Nephron progenitor cell (in vitro differentiated cells): ENCODE measurements at regions not wholly inside any gene's neighbourhood (a gene's known extent, or its start where the extent isn't known, plus 50 kb on each side); places are given as distances from the start of the nearest gene placed in this dataset.

Experiments used
- DNase-seq: peaks from one replicate; pipeline ENCODE4 v3.0.0; 2021
- H3K27ac Mint-ChIP-seq: 2 replicates; pipeline ENCODE4 v1.8.0; 2021; ENCODE audit warnings: mild to moderate bottlenecking, moderate library complexity, mixed read lengths
- H3K27me3 Mint-ChIP-seq: 2 replicates; pipeline ENCODE4 v1.8.0; 2021; ENCODE audit warnings: mild to moderate bottlenecking, low read depth, mixed read lengths; ENCODE audit not compliant: poor library complexity
- H3K36me3 Mint-ChIP-seq: 2 replicates; pipeline ENCODE4 v1.8.0; 2021; ENCODE audit warnings: low read depth, mixed read lengths
- H3K4me1 Mint-ChIP-seq: 2 replicates; pipeline ENCODE4 v1.8.0; 2021; ENCODE audit warnings: mixed read lengths
- H3K4me3 Mint-ChIP-seq: 2 replicates; pipeline ENCODE4 v1.8.0; 2021; ENCODE audit warnings: mild to moderate bottlenecking, moderate library complexity, mixed read lengths
- H3K9me3 Mint-ChIP-seq: 2 replicates; pipeline ENCODE4 v1.8.0; 2021; ENCODE audit warnings: mild to moderate bottlenecking, moderate library complexity, mixed read lengths
- TF ChIP-seq, protein P1 (sequence below): fragments of 200-600 bp; sonication (generic); IDR thresholded peaks from 2 replicates; pipeline ENCODE4 v1.5.0; 2021; ENCODE audit warnings: antibody characterized with exemption

DNA sequence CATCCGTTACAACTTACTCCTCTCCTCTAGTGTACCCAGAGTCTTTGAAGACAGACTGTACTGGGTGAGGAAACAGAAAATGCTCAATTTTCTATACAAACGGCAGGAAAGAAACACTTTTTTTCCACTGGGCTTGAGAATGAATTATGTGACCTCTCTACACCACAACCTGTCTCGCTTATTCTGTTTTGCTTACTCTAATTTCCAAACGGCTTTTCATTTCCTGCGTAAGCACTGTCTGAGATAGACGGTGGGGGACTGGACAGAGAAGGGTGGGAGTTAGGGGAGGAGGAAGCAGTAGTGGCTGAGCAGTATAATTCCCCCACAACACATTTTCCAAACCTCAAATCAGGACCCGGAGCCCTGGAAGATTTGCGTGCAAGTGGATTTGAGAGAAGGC lies 191.4 kb upstream of the SDK2 start:
- peaks cover 8% of the 10 kb centered on the region for H3K27me3 Mint-ChIP-seq
- H3K9me3 Mint-ChIP-seq = peaks cover 13% of the 10 kb centered on the region
- no peak overlapping the region for H3K4me3 Mint-ChIP-seq
- H3K36me3 Mint-ChIP-seq = no peaks in the 10 kb centered on the region
- no peak for DNase-seq
- TF ChIP-seq, protein P1, sequence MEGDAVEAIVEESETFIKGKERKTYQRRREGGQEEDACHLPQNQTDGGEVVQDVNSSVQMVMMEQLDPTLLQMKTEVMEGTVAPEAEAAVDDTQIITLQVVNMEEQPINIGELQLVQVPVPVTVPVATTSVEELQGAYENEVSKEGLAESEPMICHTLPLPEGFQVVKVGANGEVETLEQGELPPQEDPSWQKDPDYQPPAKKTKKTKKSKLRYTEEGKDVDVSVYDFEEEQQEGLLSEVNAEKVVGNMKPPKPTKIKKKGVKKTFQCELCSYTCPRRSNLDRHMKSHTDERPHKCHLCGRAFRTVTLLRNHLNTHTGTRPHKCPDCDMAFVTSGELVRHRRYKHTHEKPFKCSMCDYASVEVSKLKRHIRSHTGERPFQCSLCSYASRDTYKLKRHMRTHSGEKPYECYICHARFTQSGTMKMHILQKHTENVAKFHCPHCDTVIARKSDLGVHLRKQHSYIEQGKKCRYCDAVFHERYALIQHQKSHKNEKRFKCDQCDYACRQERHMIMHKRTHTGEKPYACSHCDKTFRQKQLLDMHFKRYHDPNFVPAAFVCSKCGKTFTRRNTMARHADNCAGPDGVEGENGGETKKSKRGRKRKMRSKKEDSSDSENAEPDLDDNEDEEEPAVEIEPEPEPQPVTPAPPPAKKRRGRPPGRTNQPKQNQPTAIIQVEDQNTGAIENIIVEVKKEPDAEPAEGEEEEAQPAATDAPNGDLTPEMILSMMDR = no peak
- H3K4me1 Mint-ChIP-seq = peaks cover 16% of the 10 kb centered on the region
- H3K27ac Mint-ChIP-seq = no peak overlapping the region

DNA sequence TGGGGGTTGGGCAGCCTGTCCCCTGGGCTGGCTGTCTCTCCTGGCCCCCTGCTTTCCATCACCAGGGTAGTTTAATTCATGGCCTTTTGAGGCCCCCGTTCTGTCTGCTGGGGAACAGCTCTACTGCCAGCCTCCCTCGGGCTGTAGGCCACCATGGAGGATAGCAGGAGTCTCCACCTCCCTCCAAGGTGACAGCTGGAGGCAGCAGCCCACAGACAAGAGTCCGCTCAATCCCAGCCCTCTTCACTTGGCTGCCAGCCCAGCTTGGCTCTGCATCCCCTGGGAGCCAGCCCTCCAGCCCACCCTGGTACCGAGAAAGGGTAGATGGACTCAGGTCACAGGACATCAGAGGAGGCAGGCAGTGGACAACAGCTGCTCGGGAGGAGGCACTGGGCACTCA lies 194.6 kb upstream of the SDK2 start:
- no peak for DNase-seq
- Mint-ChIP-seq H3K27ac (no peak overlapping the region), H3K4me3 (no peak overlapping the region), H3K4me1 (peaks cover 22% of the 10 kb centered on the region), H3K27me3 (peaks cover 9% of the 10 kb centered on the region), H3K36me3 (no peaks in the 10 kb centered on the region), H3K9me3 (peaks cover 13% of the 10 kb centered on the region)
- TF ChIP-seq, protein P1 = no peak

DNA sequence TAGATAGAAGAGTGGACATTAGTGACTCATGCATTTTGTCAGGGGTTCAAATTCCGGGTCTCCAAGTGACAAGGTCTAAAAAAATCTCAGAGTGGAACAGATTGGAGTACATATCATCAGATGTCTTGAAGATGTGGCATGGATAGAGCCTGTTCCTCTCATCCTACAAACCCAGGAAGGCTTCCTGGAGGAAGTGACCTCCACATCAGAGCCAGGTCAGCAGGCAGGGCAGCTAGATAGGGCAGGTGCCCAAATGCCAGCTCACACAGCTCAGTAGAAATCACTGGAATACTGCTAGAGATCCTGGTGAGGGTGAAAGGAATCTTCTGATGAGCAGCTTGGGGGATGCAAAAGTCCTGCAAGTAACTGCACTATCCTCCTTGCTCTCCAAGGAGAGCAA lies 196.6 kb upstream of the SDK2 start:
- Mint-ChIP-seq H3K27me3 (peaks cover 4% of the 10 kb centered on the region), H3K27ac (no peak overlapping the region), H3K36me3 (no peaks in the 10 kb centered on the region), H3K9me3 (peaks cover 13% of the 10 kb centered on the region), H3K4me1 (peaks cover 9% of the 10 kb centered on the region), H3K4me3 (no peak overlapping the region)
- TF ChIP-seq, protein P1 = no peak
- DNase-seq = no peak

DNA sequence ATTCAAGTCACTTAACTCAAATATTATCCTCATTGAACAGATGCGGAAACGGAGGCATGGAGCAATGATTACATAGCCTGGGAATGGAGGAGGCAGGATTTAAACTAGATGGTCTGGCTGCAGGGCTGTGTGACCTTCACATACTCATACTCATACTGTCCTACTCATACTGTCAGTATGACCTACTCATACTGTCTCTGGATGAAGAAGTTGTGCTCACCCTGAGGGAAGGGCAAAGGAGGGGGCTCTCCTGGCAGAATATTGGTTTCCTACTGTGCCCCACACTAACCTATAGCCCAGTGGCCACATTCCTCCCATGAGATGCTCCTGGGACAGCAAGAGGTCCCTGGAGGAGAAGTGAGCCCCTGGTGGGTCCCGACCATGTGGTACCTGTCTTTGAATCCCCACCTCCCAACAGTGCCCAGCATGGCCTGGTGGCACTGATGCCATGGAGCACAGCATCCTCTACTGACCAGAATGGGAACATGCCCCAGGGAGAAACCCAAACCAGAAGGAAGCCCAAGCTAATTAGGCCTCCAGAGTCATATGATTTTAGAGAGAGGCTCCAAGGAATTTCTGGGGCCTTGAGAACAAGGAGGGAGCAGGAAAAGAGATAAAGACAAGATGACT lies 197.3 kb upstream of the SDK2 start:
- TF ChIP-seq, protein P1 = peak; percentile 31
- H3K27me3 Mint-ChIP-seq = peaks cover 4% of the 10 kb centered on the region
- H3K4me3 Mint-ChIP-seq = no peak overlapping the region
- H3K4me1 Mint-ChIP-seq = peaks cover 6% of the 10 kb centered on the region
- no peaks in the 10 kb centered on the region for H3K36me3 Mint-ChIP-seq
- no peak overlapping the region for H3K27ac Mint-ChIP-seq
- DNase-seq = no peak
- peaks cover 11% of the 10 kb centered on the region for H3K9me3 Mint-ChIP-seq

DNA sequence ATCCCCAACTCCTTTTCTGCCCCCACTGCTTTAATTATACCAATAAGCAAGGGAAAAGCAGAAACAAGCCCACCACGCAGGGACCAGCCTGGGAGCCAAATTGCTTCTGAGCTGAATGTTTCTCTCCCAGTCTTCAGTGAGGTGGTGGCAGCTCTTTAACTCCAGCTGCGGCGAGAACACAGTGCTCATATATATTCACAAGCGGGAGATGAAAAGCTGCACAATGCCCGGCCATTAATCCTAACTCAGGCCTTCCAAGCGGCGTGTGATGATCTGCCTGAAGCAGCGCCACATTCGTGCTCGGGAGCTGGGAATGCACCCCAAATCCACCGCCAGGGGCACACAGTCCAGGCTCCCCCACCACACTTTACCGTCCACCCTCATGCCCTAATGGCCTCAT lies 203.7 kb upstream of the SDK2 start:
- Mint-ChIP-seq H3K9me3 (no peaks in the 10 kb centered on the region), H3K36me3 (no peaks in the 10 kb centered on the region), H3K4me3 (no peak overlapping the region), H3K27me3 (peaks cover 6% of the 10 kb centered on the region), H3K4me1 (peaks cover 8% of the 10 kb centered on the region), H3K27ac (no peak overlapping the region)
- TF ChIP-seq, protein P1 = no peak
- no peak for DNase-seq

DNA sequence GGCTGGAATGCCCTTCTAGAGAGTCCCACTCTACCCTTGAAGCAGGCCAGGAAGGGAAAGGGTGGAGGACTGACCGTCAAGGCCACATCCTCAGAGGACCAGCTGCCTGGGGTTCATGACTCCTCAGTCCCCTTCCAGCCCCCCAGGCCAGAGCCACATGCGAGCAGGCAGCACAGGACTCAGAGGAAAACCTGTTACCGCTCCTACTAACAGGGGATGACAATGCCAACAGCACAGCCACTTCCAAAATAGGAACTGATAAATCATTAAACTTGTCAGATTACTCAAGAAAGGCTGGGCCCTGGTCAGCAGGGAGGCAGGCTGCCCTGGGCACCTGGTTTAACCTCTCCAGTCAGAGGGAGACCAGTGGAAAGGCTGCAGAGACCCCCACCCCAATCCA lies 206.2 kb upstream of the SDK2 start:
- peaks cover 18% of the 10 kb centered on the region for H3K9me3 Mint-ChIP-seq
- peaks cover 6% of the 10 kb centered on the region for H3K27me3 Mint-ChIP-seq
- H3K27ac Mint-ChIP-seq = no peak overlapping the region
- no peaks in the 10 kb centered on the region for H3K36me3 Mint-ChIP-seq
- DNase-seq = no peak
- H3K4me3 Mint-ChIP-seq = no peak overlapping the region
- H3K4me1 Mint-ChIP-seq = peaks cover 6% of the 10 kb centered on the region
- TF ChIP-seq, protein P1 = no peak
